GM10248 (cell line): ENCODE measurements at regions not wholly inside any gene's neighbourhood (a gene's known extent, or its start where the extent isn't known, plus 50 kb on each side); places are given as distances from the start of the nearest gene placed in this dataset.

Experiments
- CTCF ChIA-PET: fragments of 300-600 bp; sonication (Branson Sonifier 250); formaldehyde crosslinking; extraction: SDS; loops from one replicate; lab custom pipeline; 2021; ENCODE audit warnings: antibody characterized with exemption; lab: Yijun Ruan, JAX
- POLR2A ChIA-PET: fragments of 350-650 bp; sonication (Branson Sonifier 250); formaldehyde crosslinking; extraction: SDS; loops from one replicate; lab custom pipeline; 2020; ENCODE audit warnings: antibody characterized with exemption; lab: Yijun Ruan, JAX
- DNase-seq: peaks from one replicate; pipeline ENCODE4 v3.0.0; 2012; ENCODE audit errors: extremely low spot score
- TF ChIP-seq, protein P1 (sequence below): IDR thresholded peaks from 2 replicates; pipeline ENCODE4 v1.5.1; 2012; ENCODE audit warnings: mild to moderate bottlenecking, low read depth; ENCODE audit errors: extremely low read depth, missing control alignments, control extremely low read depth

DNA sequence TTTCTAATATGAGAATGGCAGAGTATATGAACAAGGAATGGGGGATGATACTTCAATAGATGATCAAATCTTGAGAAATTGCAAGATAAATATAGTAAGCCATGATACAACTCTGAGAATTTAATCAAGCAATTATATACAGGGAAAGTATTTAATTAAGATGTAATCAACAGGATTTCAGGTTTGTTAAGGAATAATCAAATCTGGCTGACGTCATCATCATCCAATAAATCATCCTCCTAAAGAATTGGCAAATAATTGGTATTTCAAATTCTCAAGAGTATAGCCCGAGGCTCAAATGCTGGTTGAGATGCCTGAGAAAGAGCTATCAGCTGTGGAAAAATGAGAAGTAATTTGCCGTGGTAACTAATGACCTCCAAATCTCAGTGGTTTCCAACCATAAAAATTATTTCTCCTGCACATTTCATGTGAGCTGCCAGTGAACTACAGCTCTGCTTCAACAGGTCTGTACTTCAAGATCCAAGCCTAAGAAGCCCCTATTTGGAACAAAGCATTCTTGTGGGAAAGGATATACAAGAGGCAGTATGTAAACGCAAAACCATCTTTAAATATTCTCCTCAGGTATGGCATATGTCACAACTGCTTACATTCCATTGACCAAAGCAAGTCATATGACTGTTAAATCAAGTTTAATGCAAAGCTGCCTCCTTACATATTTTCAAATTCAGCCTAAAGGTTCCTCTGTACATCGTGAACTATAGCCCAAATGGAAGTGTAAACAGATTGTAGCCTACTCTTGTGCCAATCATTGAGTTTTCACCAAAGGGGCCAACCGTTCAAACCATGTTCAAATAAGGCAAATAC, 503.0 kb downstream of the KIF20B start:
- TF ChIP-seq, protein P1, sequence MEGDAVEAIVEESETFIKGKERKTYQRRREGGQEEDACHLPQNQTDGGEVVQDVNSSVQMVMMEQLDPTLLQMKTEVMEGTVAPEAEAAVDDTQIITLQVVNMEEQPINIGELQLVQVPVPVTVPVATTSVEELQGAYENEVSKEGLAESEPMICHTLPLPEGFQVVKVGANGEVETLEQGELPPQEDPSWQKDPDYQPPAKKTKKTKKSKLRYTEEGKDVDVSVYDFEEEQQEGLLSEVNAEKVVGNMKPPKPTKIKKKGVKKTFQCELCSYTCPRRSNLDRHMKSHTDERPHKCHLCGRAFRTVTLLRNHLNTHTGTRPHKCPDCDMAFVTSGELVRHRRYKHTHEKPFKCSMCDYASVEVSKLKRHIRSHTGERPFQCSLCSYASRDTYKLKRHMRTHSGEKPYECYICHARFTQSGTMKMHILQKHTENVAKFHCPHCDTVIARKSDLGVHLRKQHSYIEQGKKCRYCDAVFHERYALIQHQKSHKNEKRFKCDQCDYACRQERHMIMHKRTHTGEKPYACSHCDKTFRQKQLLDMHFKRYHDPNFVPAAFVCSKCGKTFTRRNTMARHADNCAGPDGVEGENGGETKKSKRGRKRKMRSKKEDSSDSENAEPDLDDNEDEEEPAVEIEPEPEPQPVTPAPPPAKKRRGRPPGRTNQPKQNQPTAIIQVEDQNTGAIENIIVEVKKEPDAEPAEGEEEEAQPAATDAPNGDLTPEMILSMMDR: no peak
- POLR2A ChIA-PET: no interaction called here

DNA sequence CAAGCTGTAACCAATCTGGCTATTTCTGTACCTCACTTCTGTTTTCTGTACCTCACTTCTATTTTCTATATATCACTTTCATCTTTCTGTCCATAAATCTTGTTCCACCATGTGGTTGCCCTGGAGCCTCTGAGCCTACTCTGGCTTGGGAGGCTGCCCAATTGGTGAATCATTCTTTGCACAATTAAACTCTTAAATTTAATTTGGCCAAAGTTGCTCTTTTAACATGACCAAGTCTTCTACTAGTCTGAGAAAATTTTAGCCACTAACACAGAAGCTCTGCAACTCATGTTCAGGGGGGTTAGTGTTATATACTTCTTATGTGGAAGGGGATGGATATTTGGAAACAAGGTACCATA, 503.5 kb downstream of the KIF20B start:
- ChIA-PET CTCF (no interaction called here), POLR2A (no interaction called here)
- no peak for DNase-seq
- TF ChIP-seq, protein P1: no peak

More for the DNA sequence above, 503.0 kb downstream of the KIF20B start:
- CTCF ChIA-PET: no interaction called here
- DNase-seq: no peak

DNA sequence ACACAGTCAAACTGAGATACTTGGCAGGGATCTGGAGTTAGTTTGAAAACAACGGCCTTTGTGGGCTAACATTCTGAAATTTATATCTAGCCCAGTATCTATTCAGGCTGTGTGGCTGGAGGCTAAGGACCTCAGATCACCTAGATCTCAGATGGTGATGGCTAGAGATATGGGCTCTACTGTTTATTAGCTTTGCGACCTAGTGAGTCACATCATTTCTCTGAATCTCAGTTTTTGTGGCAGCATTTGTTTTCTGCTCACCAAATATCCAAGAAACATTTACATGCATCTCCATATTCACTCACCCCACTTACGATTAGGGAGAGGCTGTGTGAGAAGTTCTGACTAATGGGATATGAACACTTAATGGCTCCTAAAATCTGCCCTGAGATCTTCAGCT, 503.9 kb downstream of the KIF20B start:
- DNase-seq: no peak
- ChIA-PET CTCF (no interaction called here), POLR2A (no interaction called here)
- TF ChIP-seq, protein P1: no peak

DNA sequence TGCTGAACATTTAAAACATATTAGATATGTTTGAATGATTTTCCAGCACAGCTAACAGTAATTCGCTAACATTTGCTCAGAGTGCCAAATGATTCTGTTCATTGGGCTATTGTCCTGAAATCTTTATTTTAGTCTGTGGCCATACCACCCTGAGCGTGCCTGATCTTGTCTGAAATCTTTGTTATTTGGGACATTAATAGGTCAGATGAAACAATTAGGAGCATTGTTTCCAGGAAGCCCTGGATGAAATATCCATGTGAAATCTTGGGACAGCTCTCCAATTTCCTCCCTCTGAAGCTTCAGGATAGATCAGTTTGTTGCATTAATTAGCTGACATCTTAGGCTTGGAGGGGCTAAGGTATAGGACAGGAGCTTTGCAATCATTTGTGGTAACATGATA, 512.0 kb downstream of the KIF20B start:
- TF ChIP-seq, protein P1: no peak
- ChIA-PET CTCF (interaction anchor here (0.9 to 2.0 kb wide), 2 partner anchors 12 to 16 kb away, joined by 3 to 8 read pairs; no protein-coding TSS in a partner anchor), POLR2A (no interaction called here)
- no peak for DNase-seq

DNA sequence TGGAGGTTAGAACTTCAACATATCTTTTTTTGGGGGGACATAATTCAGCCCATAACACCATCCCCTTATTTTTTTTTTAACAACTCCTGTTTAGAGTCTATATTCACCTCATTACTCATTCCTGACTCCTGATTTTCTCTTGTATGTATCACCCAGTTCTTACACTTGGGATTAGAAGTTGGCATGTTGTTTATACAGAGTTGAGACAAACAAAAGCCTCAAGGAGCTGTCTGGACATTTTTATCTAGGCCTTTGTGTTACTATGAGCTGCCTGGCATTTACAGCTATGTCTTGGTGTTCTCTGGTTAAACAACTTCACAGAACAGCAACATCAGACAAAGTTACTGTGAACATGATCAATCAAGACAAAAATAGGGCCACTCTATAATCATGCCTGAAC, 517.5 kb downstream of the KIF20B start:
- TF ChIP-seq, protein P1: no peak
- no peak for DNase-seq
- ChIA-PET CTCF (no interaction called here), POLR2A (no interaction called here)

DNA sequence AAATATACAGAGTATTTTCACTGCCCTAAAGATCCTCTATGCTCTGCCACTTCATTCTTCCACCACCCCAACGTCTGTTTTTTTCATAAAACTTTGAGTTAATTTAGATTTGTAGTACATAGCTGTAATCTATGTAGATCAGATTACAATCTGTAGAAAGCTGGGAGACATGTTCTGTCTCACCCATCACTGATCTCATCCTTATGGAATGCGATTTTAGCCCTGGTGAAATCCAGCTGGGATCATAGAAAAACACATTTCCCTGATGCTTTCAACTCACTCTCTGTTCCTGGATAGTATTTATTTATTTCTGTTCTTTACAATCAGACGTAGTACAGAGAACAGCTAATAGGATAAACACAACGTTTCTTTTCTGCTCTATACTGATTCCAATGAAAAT, 521.0 kb downstream of the KIF20B start:
- POLR2A ChIA-PET: no interaction called here
- DNase-seq: no peak
- CTCF ChIA-PET: no interaction called here
- TF ChIP-seq, protein P1: no peak
